Prostate gland (tissue), 2 donors: ENCODE measurements at regions not wholly inside any gene's neighbourhood (a gene's known extent, or its start where the extent isn't known, plus 50 kb on each side); places are given as distances from the start of the nearest gene placed in this dataset.

Source experiments
- DNase-seq: peaks from one replicate; pipeline ENCODE4 v3.0.0-alpha.2; 2019; ENCODE audit warnings: low spot score
- H3K27ac ChIP-seq, 2 donors: fragments of 200-600 bp; sonication (generic); 2 replicates each; pipeline ENCODE4 v1.5.1; 2017 to 2019
- H3K27me3 ChIP-seq: fragments of 200-600 bp; sonication (generic); replicated peaks from 2 replicates; pipeline ENCODE4 v1.5.1; 2019; ENCODE audit not compliant: insufficient read depth
- H3K36me3 ChIP-seq, 2 donors: fragments of 200-600 bp; sonication (generic); 1 replicate in 1 of 2; 2 replicates in 1 of 2; pipeline versions ENCODE4 v1.5.1 to v1.8.1; 2017 to 2019
- H3K4me1 ChIP-seq: fragments of 200-600 bp; sonication (generic); replicated peaks from 2 replicates; pipeline ENCODE4 v1.5.1; 2019
- H3K4me3 ChIP-seq, 2 donors: fragments of 200-600 bp; sonication (generic); 2 replicates each; pipeline ENCODE4 v1.5.1; 2017 to 2019
- H3K9me3 ChIP-seq: fragments of 200-600 bp; sonication (generic); 2 replicates; pipeline ENCODE4 v1.5.1; 2017
- CTCF ChIP-seq, 4 experiments: fragments of 200-600 bp in 2 of 4; fragments of 450-650 bp in 2 of 4; sonication (generic) in 2 of 4; IDR thresholded peaks; 1 replicate in 3 of 4; 2 replicates in 1 of 4; pipeline ENCODE4 v1.5.1; 2016 to 2019; ENCODE audit warnings: antibody characterized with exemption in 4 of 4, mild to moderate bottlenecking in 2 of 4, moderate library complexity in 2 of 4
- POLR2A ChIP-seq: fragments of 450-650 bp; IDR thresholded peaks from one replicate; pipeline ENCODE4 v1.6.1; 2016; ENCODE audit warnings: antibody characterized with exemption, mild to moderate bottlenecking
- POLR2AphosphoS5 ChIP-seq: sonication (generic); formaldehyde crosslinking; IDR thresholded peaks from one replicate; pipeline ENCODE4 v1.6.1; 2017; ENCODE audit warnings: antibody characterized with exemption
- WGBS: methylation state at CpG from one replicate; pipeline ENCODE4 v1.1.5; 2018; 5-methylcytosine and 5-hydroxymethylcytosine counted together
- intact Hi-C: fragments of 100-400 bp; cut with DNase I; formaldehyde crosslinking; loops from one replicate; pipeline ENCODE4 v1.14.2; 2022

- intact Hi-C loops, result no loop called here
- TF ChIP-seq CTCF (IDR thresholded peaks at IDR 0.05) (no peak), POLR2AphosphoS5 (no peak)
- Histone ChIP-seq H3K27me3 (no peaks in the 10 kb centered on the region), H3K27ac (no peak overlapping the region), H3K4me3 (no peak overlapping the region), H3K4me1 (no peaks in the 10 kb centered on the region), H3K9me3 (no peaks in the 10 kb centered on the region), H3K36me3 (no peaks in the 10 kb centered on the region)
- no peak for DNase-seq
- WGBS, result 60% methylated on average over 3 of the region's 3 CpGs
Measured at GRCh38 chr4:36990128-36990872, 254.2 kb upstream of the NWD2 start.

- DNase-seq, result no peak
- Histone ChIP-seq H3K9me3 (no peaks in the 10 kb centered on the region), H3K4me3 (no peak overlapping the region), H3K27me3 (no peaks in the 10 kb centered on the region), H3K36me3 (no peaks in the 10 kb centered on the region), H3K4me1 (no peaks in the 10 kb centered on the region), H3K27ac (no peak overlapping the region)
- intact Hi-C loops, result no loop called here
- TF ChIP-seq POLR2A (no peak), CTCF (IDR thresholded peaks at IDR 0.05) (no peak), POLR2AphosphoS5 (no peak)
- 85% methylated on average over 3 of the region's 3 CpGs for WGBS
Measured at GRCh38 chr4:36997727-36998126, 246.8 kb upstream of the NWD2 start.

- H3K27ac ChIP-seq, result no peak overlapping the region
- no peak for DNase-seq
- no peaks in the 10 kb centered on the region for H3K4me1 ChIP-seq
- TF ChIP-seq CTCF (IDR thresholded peaks at IDR 0.05), result no peak
- TF ChIP-seq POLR2A, result no peak
- no peak for TF ChIP-seq POLR2AphosphoS5
- 89% methylated on average over 2 of the region's 2 CpGs for WGBS
- H3K4me3 ChIP-seq, result no peak overlapping the region
- intact Hi-C loops, result no loop called here
- no peaks in the 10 kb centered on the region for H3K9me3 ChIP-seq
- H3K27me3 ChIP-seq, result no peaks in the 10 kb centered on the region
- H3K36me3 ChIP-seq, result no peaks in the 10 kb centered on the region
Measured at GRCh38 chr4:37000281-37000680, 244.3 kb upstream of the NWD2 start.

- no peak for DNase-seq
- Histone ChIP-seq H3K27ac (no peak overlapping the region), H3K4me3 (no peak overlapping the region), H3K4me1 (no peaks in the 10 kb centered on the region), H3K36me3 (no peaks in the 10 kb centered on the region), H3K9me3 (no peaks in the 10 kb centered on the region), H3K27me3 (no peaks in the 10 kb centered on the region)
- intact Hi-C loops, result no loop called here
- TF ChIP-seq POLR2A (no peak), POLR2AphosphoS5 (no peak), CTCF (IDR thresholded peaks at IDR 0.05) (no peak)
- 94% methylated on average over 30 of the region's 30 CpGs for WGBS
Measured at GRCh38 chr4:37001688-37002436, 242.7 kb upstream of the NWD2 start.

- TF ChIP-seq POLR2AphosphoS5, result no peak
- no peak for TF ChIP-seq CTCF (IDR thresholded peaks at IDR 0.05)
- TF ChIP-seq POLR2A, result no peak
- no peaks in the 10 kb centered on the region for H3K27me3 ChIP-seq
- no peaks in the 10 kb centered on the region for H3K4me1 ChIP-seq
- DNase-seq, result no peak
- H3K9me3 ChIP-seq, result no peaks in the 10 kb centered on the region
- intact Hi-C loops, result no loop called here
- 50% methylated on average over 2 of the region's 2 CpGs for WGBS
- H3K27ac ChIP-seq, result no peak overlapping the region
- H3K4me3 ChIP-seq, result no peak overlapping the region
- no peaks in the 10 kb centered on the region for H3K36me3 ChIP-seq
Measured at GRCh38 chr4:37002625-37003024, 241.9 kb upstream of the NWD2 start.
